ENCODE measurements at regions not wholly inside any gene's neighbourhood (a gene's known extent, or its start where the extent isn't known, plus 50 kb on each side); places are given as distances from the start of the nearest gene placed in this dataset.

DNA sequence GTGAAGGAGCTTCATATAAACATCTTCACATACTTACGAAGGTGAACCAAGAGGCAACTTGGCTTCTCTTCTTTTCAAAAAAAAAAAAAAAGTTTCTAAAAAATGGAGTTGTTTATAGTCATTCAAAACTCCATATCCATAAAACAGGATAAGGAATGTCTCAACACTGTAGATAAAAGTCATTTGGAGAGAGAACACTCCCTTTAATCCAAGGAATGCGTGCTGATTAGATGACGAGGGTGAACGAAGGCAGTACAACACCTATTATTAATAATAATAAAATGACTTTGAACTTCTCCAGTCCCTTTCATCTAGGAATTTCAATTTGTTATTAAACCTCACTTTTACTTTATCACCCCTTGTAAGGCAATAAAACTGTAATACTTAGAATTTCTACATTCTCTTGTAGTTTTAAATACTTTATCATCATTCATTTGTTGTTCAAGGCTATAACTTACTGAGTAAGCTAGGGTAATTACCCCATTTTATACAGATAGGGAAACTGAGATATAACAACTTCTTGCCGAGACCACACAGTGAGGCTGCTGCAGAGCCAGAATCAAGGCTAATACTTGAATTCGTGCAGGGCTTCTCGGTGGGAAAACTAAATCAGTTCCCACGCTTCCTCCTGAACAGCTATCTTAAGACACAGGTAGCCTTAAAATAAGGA lies 377.1 kb downstream of the EFNA5 start:
- DNase-seq = no peak

- DNase-seq = no peak
Observed at GRCh38 chr5:107291866-107292265, 378.9 kb downstream of the EFNA5 start.

DNA sequence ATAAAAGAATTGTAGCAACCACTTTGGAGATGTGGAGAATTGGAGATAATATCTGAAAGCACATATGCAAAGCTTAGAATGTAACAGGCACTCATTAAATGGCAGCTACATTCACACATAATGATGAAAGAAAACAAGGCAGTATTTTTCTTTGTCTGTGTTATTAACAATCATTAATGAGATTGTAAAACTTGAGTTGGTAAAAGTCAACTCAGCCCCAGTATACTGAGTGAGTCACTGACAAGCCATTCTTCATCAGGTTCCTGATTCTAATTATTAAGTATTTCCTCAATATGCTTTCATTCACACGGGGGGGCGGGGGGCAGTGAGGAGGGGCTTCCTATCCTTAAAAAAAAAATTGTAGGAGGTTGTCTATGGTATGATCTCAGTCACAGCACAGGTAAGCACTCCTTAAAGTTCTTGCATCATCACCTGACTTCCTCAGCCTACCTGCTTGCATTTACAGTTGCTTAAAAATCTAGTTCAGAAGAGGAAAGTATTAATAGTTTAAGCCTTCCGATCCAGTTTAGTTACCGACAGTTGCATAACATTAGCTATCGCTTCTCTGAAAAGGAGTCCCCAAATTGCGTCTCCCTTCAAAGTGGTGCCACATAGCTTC lies 379.8 kb downstream of the EFNA5 start:
- DNase-seq = no peak

DNA sequence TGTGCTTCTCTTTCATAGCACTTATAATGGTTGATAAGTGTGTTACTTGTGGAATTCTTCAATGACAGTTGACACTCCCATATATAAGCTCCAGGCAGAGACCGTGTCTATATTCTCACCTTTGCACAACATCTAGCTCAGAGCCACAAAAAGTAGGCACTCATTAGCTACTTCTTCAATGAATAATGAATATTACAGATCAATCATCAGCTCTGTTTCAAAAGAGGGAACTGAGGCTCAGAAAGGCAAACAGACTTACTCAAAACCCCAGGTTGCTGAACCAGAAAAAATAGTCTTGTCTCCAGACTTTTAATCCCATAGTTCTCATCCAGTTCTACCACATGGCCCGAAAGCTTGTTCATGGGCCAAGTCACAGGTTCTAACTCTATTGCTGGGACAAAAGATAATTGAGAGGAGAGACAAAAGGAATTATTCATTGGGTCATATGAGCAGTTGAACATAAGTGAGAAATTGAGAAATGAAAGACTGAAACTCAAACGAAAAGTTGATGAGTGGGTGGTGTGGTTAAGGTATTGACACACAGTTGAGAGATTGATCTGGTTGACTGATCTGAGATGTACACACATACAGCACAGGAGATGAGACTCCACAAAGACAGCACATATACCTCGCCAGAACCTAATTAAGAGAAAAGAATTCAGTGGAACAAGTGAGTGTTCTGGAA lies 381.6 kb downstream of the EFNA5 start:
- DNase-seq = no peak

GRCh38 chr5:107286447-107287098 lies 384.2 kb downstream of the EFNA5 start:
- DNase-seq = no peak

- DNase-seq = no peak
Observed at GRCh38 chr5:107285772-107286171, 385.0 kb downstream of the EFNA5 start.

DNA sequence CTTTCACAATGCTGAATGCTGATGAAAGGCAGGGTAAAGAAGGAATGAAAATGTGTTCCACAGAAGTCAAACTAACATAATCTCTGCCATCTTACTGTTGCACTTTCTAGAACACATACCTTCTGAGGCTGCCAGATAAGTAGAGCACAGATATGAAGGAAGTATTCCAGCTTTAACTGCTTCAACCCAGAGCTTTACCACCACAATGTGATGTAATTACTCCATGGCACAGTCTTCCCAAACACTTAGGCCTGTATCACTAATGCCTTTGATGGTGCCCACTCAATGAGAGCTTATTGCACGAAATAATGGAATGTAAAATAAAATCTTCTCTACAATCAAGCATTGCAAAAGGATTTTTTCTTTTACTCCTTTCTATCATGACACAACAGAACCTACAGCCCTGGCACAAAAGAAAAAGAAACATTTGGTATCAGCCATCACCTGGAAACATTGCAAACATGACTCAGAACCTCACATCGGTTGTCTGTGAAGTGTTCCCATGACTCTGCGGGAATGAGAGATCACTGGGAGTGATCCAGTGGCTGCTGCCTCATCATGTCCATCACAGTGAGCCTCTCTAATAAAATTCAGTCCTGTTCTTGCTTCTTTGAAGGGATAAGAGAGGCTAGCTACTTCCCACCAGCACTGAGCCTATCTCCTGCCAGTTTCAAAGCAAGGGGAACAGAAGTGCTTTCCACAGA lies 385.8 kb downstream of the EFNA5 start:
- DNase-seq = no peak

- DNase-seq = no peak
Observed at GRCh38 chr5:107282061-107282460, 388.7 kb downstream of the EFNA5 start.

DNA sequence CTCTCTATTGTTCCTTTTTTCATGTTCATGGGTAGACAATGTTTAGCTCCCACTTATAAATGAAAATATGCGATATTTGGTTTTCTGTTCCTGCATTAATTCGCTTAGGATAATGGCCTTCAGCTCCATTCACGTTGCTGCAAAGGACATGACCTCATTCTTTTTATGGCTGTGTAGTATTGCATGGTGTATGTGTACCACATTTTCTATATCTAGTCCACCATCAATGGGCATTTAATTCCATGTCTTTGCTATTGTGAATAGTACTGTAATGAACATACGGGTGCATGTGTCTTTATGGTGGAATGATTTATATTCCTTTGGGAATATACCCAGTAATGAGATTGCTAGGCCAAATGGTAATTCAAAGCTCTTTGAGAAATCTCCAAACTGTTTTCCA lies 392.0 kb downstream of the EFNA5 start:
- no peak for DNase-seq

DNA sequence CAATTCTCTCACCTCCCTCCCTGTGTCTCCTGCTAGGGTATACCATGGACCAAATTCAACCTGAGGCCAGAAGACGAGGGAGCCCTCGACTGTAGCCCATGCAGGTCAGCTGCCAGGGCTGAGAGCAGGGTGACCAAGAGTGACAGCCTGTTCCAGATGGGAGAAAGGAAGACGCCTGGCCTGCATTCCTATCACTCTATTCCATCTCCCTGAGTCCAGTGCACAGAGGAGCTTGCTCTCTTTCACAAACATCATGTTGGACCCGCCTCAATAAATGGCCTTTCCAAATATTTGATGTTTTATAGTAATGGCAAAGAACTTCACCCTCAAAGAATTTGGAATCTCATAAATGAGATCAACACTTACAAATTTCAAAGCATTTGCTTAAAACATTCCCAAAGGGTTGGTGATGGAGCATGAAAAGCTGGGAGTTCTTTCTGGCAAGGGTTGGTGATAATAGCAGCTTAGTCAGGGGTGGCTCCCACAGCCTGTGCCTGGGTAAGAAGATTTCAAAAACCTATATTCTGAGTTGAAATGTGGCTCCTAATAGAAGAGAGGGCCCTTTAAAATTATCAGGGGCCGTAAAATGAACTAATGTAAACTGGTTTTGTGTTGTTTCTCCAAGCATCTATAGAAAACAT lies 393.1 kb downstream of the EFNA5 start:
- DNase-seq = no peak

- DNase-seq = no peak
Observed at GRCh38 chr5:107275333-107275732, 395.4 kb downstream of the EFNA5 start.

DNA sequence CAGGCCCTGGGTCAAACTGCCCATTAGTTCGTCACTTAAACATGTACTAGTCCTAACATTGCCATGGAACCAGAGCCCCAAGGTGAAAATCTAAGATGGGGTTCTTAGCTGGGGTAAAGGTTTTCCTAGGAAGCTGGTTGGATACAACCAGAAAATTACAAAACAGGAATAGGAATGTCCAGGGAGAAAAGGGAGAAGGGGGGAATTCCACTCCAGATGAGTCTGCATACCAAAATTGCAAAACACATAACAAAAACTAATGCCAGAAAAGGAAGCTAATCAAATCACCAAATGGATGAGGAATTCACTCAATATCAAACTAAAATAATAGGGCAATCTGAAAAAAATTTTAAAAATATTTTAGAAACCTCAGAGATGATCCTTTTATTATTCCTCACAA lies 396.2 kb downstream of the EFNA5 start:
- no peak for DNase-seq

DNA sequence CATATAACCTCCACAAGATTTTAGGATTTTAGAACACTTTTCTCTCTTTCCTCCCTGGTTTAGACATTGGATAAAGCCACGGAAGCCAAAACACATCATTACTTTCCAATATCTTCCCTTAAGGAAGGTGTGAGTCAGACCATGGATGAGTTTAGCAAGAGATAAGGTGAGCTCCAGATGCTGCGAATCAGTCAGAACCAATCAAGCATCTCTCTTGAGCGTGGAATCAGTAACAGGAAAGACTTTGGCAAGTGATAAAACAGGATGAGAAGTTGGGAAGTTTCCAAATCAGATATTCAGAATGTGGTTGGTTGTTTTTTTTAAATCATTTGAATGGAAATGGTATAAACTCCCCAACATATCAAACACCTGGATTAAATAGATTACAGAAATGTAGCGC lies 397.8 kb downstream of the EFNA5 start:
- DNase-seq = no peak

DNA sequence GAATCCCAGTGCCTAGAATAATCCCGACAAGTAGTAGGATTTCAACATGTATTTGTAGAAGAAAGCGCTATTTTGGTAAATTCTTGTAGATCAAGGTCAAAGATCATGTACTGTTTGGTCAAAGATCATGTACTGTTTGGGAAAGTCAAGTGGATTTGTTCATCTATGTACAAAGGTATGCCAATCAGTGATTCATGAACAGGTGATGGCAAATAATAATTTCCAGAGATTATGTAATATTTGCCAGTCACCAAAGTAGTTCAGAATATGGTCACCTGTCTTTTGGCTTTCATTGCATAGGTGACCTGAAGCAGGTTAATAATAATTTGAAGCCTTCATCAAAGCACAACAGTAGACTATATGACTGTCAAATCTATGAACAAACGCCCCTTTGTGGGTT lies 398.2 kb downstream of the EFNA5 start:
- DNase-seq = no peak

- no peak for DNase-seq
Observed at GRCh38 chr5:107271682-107272350, 398.9 kb downstream of the EFNA5 start.

DNA sequence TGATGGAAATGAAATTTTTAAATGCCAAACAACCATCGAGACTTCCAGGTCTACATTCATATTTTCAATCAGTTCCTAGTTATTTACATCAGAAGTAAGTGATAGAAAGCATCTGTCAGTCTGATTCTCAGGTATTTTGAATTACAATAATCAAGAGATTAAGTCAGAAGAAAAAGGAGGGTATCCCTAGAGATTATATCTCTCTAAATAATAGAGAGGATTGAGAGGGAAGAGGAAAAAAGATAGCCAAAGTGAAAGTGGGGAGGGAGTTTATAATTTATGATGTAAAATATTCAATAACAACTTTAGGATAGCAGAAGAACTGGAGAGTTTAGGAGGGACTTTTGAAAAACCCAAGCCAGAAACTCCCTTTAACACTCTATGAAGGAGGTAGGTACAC lies 400.2 kb downstream of the EFNA5 start:
- no peak for DNase-seq

DNA sequence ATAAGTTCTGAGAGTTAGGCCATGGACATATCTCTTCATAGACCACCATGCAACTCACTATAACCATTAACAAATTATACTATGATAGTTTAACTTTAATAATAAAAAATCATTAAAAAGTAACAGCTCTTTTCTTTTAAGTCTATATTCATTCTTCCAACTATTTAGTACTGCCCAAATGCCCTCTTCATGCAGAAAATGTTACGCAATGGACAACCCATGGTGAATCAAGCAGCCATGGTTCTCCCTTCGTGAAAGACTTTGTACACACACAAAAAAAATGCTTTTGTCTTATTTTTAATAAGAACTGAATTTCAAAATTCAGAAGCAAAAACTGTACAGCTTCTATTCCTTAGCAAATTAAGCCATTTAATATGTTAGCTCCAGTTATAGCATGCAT lies 401.1 kb downstream of the EFNA5 start:
- DNase-seq = no peak

DNA sequence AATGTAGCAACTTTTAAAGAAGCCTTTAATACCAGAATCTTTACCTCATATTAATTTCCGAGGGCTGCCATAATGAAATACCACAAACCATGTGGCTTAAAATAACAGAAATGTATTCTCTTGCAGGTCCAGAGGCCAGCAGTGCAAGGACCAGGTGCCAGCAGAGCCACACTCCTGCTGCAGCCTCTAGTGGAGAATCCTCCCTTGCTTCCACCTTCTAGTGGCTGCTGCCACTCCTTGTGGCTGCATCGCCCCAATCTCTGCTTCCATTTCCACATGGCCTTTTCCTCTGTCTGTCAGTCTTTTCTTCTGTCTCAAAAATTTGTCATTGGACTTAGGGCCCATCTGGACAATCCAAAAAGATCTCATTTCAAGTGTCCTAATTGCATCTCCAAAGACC lies 401.5 kb downstream of the EFNA5 start:
- no peak for DNase-seq

DNA sequence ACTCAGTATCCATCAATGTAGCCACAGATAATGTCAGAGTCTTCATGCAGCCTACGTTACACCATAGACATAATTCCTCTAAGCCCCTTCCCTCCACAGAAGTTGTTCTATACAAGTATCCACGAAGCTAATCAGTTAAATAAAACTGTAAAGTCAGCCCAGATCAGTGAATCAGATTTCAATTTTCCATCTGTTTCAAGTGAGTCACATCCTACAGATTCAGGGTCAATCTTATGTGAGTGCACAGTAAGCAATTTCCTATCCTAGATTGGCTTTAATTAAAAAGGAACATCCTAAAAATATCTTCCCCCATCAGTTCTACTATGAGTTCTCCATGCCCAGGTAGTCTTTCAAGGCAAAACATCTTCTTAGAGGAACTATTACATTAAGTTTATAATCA lies 402.5 kb downstream of the EFNA5 start:
- no peak for DNase-seq

DNA sequence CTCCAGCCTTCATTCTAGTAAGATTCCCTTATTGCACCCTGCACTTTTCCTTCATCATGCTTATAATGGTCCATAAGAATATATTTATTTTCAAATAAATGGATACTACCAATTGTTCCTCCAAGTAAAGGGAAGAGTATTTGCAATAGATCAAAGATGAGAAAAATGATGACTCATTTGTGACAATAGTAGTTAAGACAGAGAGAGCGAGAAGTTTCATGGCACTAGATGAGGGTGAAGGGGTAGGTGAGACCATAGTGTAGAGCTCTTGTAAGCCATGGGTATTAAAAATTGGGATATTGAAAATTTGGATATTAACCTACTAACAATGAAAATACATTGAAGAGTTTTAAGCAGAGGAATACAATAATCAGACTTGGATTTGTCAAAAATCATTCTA lies 404.6 kb downstream of the EFNA5 start:
- no peak for DNase-seq

DNA sequence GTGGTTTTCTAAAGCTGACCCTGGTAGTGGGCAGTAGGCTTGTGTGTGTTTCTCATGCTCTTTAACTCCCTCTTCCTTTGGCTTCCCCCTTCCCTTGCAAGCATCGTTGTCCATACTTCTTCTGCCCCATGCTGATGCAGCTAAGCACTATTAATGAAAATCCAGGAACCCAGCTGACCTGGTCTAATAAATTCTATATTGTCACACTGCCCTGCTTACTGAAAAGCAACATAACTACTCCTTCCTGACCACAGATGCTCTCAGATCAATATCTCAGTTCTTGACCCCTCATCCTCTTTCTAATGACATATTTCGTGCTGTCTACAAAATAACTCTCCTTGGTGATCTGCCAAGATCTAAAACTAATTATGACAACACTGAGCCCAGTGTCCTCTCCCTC lies 405.5 kb downstream of the EFNA5 start:
- DNase-seq = no peak

DNA sequence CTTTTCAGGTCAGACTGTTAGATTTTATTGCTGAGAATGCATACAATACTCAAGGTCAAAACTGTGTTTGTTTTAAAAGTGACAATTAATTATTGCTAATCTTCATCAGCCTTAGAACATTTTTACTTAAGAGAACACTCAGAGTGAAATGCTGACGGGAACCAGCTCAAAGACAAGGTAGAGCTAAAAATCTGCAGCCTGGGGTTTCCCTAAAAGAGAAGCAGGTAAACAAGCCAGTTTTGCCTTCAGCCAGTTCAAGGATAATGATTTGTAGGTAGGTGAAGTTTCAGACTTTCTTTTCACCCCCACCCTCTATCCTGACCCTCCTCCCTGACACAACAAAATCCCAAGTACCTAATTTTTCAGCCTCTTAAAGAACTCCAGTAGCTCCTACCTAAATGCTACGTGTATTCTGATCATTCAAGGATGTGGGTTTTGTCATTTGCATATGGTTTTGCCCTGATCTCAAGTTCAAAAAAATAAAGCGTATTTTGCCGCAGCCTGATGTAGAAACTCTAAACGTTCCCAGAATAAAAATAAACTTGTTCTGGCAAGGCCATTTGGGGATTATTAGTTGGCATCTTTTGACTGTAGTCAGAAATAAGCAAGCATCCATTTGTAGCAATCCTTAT lies 407.2 kb downstream of the EFNA5 start:
- no peak for DNase-seq
